IMR-90 (cell line): ENCODE measurements at regions not wholly inside any gene's neighbourhood (a gene's known extent, or its start where the extent isn't known, plus 50 kb on each side); places are given as distances from the start of the nearest gene placed in this dataset.

Source experiments
- ATAC-seq: fragments of 200-7000 bp; cut with Tn5 transposase; 2 replicates; pipeline ENCODE4 v1.9.1; 2020; ENCODE audit warnings: low read depth, mild to moderate bottlenecking, moderate library complexity
- BruUV-seq: library from RNA; stranded (reverse); fragments of 400-500 nt; replicated peaks from 2 replicates; lab custom pipeline; 2021; lab: Mats Ljungman, UMichigan
- CTCF ChIA-PET: fragments of 300-600 bp; formaldehyde crosslinking; extraction: SDS; loops from one replicate; lab custom pipeline; 2021; ENCODE audit warnings: antibody characterized with exemption; lab: Yijun Ruan, JAX
- POLR2A ChIA-PET: fragments of 300-600 bp; sonication (Branson Sonifier 250); formaldehyde crosslinking; loops from one replicate; lab custom pipeline; 2022; ENCODE audit warnings: antibody characterized with exemption; ENCODE audit not compliant: unreplicated experiment; lab: Charles Lee
- DNase-seq: peaks from one replicate; pipeline ENCODE4 v3.0.0; 2013
- H2AFZ ChIP-seq: replicated peaks from 2 replicates; pipeline ENCODE3; 2013; ENCODE audit warnings: low read length, mild to moderate bottlenecking; ENCODE audit not compliant: poor library complexity
- H2AK5ac ChIP-seq: 2 replicates; pipeline ENCODE4 v1.6.1; 2013; ENCODE audit warnings: low read depth, low read length, inconsistent platforms
- H2AK9ac ChIP-seq: replicated peaks from 2 replicates; pipeline ENCODE3; 2013; ENCODE audit warnings: mild to moderate bottlenecking, low read depth, low read length, moderate library complexity; ENCODE audit not compliant: poor library complexity
- H2BK120ac ChIP-seq: 2 replicates; pipeline ENCODE4 v1.6.1; 2013; ENCODE audit warnings: low read depth, low read length, inconsistent platforms
- H2BK15ac ChIP-seq: 3 replicates; pipeline ENCODE4 v1.6.1; 2013; ENCODE audit warnings: low read depth, low read length, inconsistent platforms
- H2BK20ac ChIP-seq: 2 replicates; pipeline ENCODE4 v1.6.1; 2013; ENCODE audit warnings: low read depth, mild to moderate bottlenecking, inconsistent platforms, low read length, moderate library complexity
- H2BK5ac ChIP-seq: 2 replicates; pipeline ENCODE4 v1.6.1; 2013; ENCODE audit warnings: mild to moderate bottlenecking, low read depth, low read length, inconsistent platforms; ENCODE audit not compliant: poor library complexity, severe bottlenecking
- H3K14ac ChIP-seq: replicated peaks from 2 replicates; pipeline ENCODE4 v1.6.1; 2013; ENCODE audit warnings: low read depth, low read length, inconsistent platforms
- H3K18ac ChIP-seq: 2 replicates; pipeline ENCODE4 v1.6.1; 2013; ENCODE audit warnings: low read depth, low read length, control low read depth
- H3K23ac ChIP-seq: 2 replicates; pipeline ENCODE4 v1.6.1; 2013; ENCODE audit warnings: low read depth, low read length, inconsistent platforms
- H3K27ac ChIP-seq: 2 replicates; pipeline ENCODE4 v1.5.1; 2013; ENCODE audit warnings: mild to moderate bottlenecking, control low read depth, low read length; ENCODE audit not compliant: insufficient read depth
- H3K27me3 ChIP-seq: 2 replicates; pipeline ENCODE4 v1.6.1; 2013; ENCODE audit warnings: low read length; ENCODE audit not compliant: control insufficient read depth, insufficient read depth
- H3K36me3 ChIP-seq: 2 replicates; pipeline ENCODE4 v1.6.1; 2013; ENCODE audit warnings: low read length, mixed read lengths; ENCODE audit not compliant: control insufficient read depth, insufficient read depth
- H3K4ac ChIP-seq: 2 replicates; pipeline ENCODE4 v1.6.1; 2013; ENCODE audit warnings: low read depth, low read length, inconsistent platforms
- H3K4me1 ChIP-seq: 2 replicates; pipeline ENCODE4 v1.6.1; 2013; ENCODE audit warnings: low read length, mixed read lengths; ENCODE audit not compliant: control insufficient read depth, insufficient read depth
- H3K4me2 ChIP-seq: 2 replicates; pipeline ENCODE4 v1.6.1; 2013; ENCODE audit warnings: low read depth, mild to moderate bottlenecking, control low read depth, low read length, moderate library complexity
- H3K4me3 ChIP-seq: 2 replicates; pipeline ENCODE4 v1.5.1; 2013; ENCODE audit warnings: low read depth, mild to moderate bottlenecking, control low read depth, low read length, moderate library complexity; ENCODE audit not compliant: insufficient read depth
- H3K56ac ChIP-seq: 2 replicates; pipeline ENCODE4 v1.6.1; 2013; ENCODE audit warnings: low read length, inconsistent platforms; ENCODE audit not compliant: insufficient read depth; ENCODE audit errors: extremely low read depth
- H3K79me1 ChIP-seq, 2 experiments: 2 replicates each; pipeline ENCODE4 v1.6.1; 2013; ENCODE audit warnings: low read length in 2 of 2, inconsistent platforms in 1 of 2, low read depth in 1 of 2
- H3K9ac ChIP-seq: 2 replicates; pipeline ENCODE4 v1.6.1; 2013; ENCODE audit warnings: low read depth, low read length, control low read depth
- H3K9me1 ChIP-seq: 2 replicates; pipeline ENCODE4 v1.6.1; 2013; ENCODE audit warnings: low read length, inconsistent platforms; ENCODE audit not compliant: insufficient read depth
- H3K9me3 ChIP-seq: 2 replicates; pipeline ENCODE4 v1.6.1; 2013; ENCODE audit warnings: low read length; ENCODE audit not compliant: control insufficient read depth, insufficient read depth
- H4K20me1 ChIP-seq: 2 replicates; pipeline ENCODE4 v1.6.1; 2013; ENCODE audit warnings: low read length, inconsistent platforms; ENCODE audit not compliant: insufficient read depth
- H4K5ac ChIP-seq: 2 replicates; pipeline ENCODE4 v1.6.1; 2013; ENCODE audit warnings: mild to moderate bottlenecking, low read depth, low read length, control low read depth
- H4K8ac ChIP-seq, 2 experiments: 2 replicates each; pipeline ENCODE4 v1.6.1; 2013; ENCODE audit warnings: low read depth in 2 of 2, low read length in 2 of 2, control low read depth in 1 of 2, inconsistent platforms in 1 of 2
- H4K91ac ChIP-seq: 2 replicates; pipeline ENCODE4 v1.6.1; 2013; ENCODE audit warnings: low read depth, low read length, inconsistent platforms; ENCODE audit not compliant: insufficient read depth
- BHLHE40 ChIP-seq: fragments of 150-350 bp; IDR thresholded peaks from 2 replicates; pipeline ENCODE4 v1.6.1; 2016; ENCODE audit warnings: mild to moderate bottlenecking, low read depth, low read length
- CEBPB ChIP-seq: IDR thresholded peaks from 2 replicates; pipeline ENCODE4 v1.6.1; 2012; ENCODE audit warnings: low read depth, low read length, improper control_type of control experiment
- CHD1 ChIP-seq: IDR thresholded peaks from 2 replicates; pipeline ENCODE4 v1.6.1; 2012; ENCODE audit warnings: low read depth, low read length, improper control_type of control experiment
- FOS ChIP-seq: fragments of 150-350 bp; IDR thresholded peaks from 2 replicates; pipeline ENCODE4 v1.6.1; 2016; ENCODE audit warnings: low read depth, low read length
- MAFK ChIP-seq: IDR thresholded peaks from 2 replicates; pipeline ENCODE4 v1.6.1; 2012; ENCODE audit warnings: low read depth, low read length, improper control_type of control experiment
- MAZ ChIP-seq: IDR thresholded peaks from 2 replicates; pipeline ENCODE4 v1.6.1; 2012; ENCODE audit warnings: low read depth, mild to moderate bottlenecking, low read length, improper control_type of control experiment, moderate library complexity, borderline replicate concordance
- MXI1 ChIP-seq: IDR thresholded peaks from 2 replicates; pipeline ENCODE4 v1.6.1; 2012; ENCODE audit warnings: low read depth, mild to moderate bottlenecking, low read length, moderate library complexity, borderline replicate concordance
- NFE2L2 ChIP-seq: fragments of 150-350 bp; IDR thresholded peaks from 2 replicates; pipeline ENCODE4 v1.6.1; 2016; ENCODE audit warnings: low read depth, mild to moderate bottlenecking, low read length
- POLR2A ChIP-seq: IDR thresholded peaks from 2 replicates; pipeline ENCODE4 v1.6.1; 2012; ENCODE audit warnings: mild to moderate bottlenecking, low read depth, low read length
- RAD21 ChIP-seq: IDR thresholded peaks from 2 replicates; pipeline ENCODE4 v1.6.1; 2012; ENCODE audit warnings: low read length, improper control_type of control experiment
- RCOR1 ChIP-seq: IDR thresholded peaks from 2 replicates; pipeline ENCODE4 v1.6.1; 2012; ENCODE audit warnings: mild to moderate bottlenecking, low read length, improper control_type of control experiment; ENCODE audit not compliant: insufficient replicate concordance
- RFX5 ChIP-seq: IDR thresholded peaks from 2 replicates; pipeline ENCODE4 v1.8.0; 2012; ENCODE audit warnings: low read depth, mild to moderate bottlenecking, low read length, moderate library complexity
- SMC3 ChIP-seq: fragments of 150-350 bp; IDR thresholded peaks from 2 replicates; pipeline ENCODE4 v1.6.1; 2016; ENCODE audit warnings: low read depth, mild to moderate bottlenecking, antibody characterized with exemption, low read length, moderate library complexity
- WGBS, 2 experiments: methylation state at CpG; one replicate each; pipeline versions ENCODE4 v1.1.5 to v1.1.7; 2013; ENCODE audit warnings: missing lambda C conversion rate in 2 of 2; ENCODE audit not compliant: insufficient read length in 1 of 2; ENCODE audit errors: extremely low coverage in 2 of 2; 5-methylcytosine and 5-hydroxymethylcytosine counted together
- dilution Hi-C: fragments of 300-500 bp; cut with HindIII; formaldehyde crosslinking; loops from one replicate; pipeline ENCODE4 v1.14.3; 2018; ENCODE audit warnings: low sequenced_read_pairs; ENCODE audit not compliant: unreplicated experiment
- in situ Hi-C: fragments of 300-500 bp; cut with MboI; formaldehyde crosslinking; loops from 3 replicates; pipeline ENCODE4 v1.14.3; 2019; ENCODE audit warnings: low sequenced_read_pairs, inconsistent platforms, mixed read lengths
- intact Hi-C: fragments of 100-400 bp; cut with micrococcal nuclease; formaldehyde crosslinking; loops from 2 replicates; pipeline ENCODE4 v1.10.0; 2022
- TF ChIP-seq, protein P1 (sequence below): fragments of 150-350 bp; IDR thresholded peaks from 2 replicates; pipeline ENCODE4 v1.6.1; 2017; ENCODE audit warnings: mild to moderate bottlenecking, antibody characterized with exemption, low read length, low read depth
- TF ChIP-seq, protein P2 (sequence below): fragments of 150-350 bp; IDR thresholded peaks from 2 replicates; pipeline ENCODE4 v1.6.1; 2016; ENCODE audit warnings: low read depth, mild to moderate bottlenecking, low read length, moderate library complexity, borderline replicate concordance
- TF ChIP-seq, protein P3 (sequence below): conservative IDR thresholded peaks from 2 replicates; pipeline ENCODE4 v1.5.1; 2012; ENCODE audit warnings: mild to moderate bottlenecking, low read depth, low read length, improper control_type of control experiment

DNA sequence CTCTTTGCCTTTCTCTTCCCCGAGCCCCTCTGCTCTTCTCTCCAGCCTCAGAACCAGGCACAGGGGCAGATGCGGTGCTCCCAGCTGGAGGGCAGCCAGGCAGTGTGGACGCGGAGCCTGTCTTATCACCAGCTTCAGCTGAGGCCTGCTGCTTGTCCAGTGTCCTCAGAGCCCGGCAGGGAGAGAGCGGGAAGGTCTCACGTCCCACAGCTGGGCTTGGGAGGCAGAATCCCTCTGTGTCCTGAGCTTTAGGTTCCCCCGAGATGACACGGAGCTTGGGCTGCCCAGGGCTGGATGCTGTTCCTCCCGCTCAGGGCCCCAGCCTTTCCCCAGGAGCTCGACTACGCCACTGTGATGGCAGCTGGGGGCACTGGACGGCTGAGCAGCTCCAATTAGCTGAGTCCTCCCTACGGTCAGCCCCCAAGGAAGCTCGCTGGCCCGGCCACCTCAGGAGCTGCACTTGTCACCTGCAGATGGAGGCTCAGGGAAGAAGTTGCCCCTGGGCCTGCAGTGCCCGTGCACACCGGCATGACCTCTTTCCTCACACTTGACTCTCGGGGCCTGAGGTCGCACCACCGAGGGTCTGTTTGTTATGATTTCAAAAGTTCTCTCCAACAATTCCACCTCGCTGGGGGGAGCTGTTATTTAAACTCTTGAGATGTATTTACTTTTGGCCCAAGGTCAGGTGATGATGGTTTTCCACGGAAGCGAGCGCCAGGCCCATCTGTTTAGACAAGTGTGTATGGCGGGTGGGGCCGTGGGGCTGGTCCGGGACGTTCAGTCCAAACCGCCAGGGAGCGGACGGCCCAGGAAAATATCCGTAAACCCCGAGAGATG is 127.3 kb downstream of the SIK1 start:
- no peak for ATAC-seq
- Histone ChIP-seq H3K14ac (no peak overlapping the region), H3K4me3 (no peak overlapping the region), H2BK5ac (no peak overlapping the region), H3K27ac (no peak overlapping the region), H3K23ac (no peak overlapping the region), H3K79me1 (no peaks in the 10 kb centered on the region), H2BK20ac (no peak overlapping the region), H2BK120ac (no peak overlapping the region), H3K27me3 (peaks cover 26% of the 10 kb centered on the region), H3K36me3 (no peaks in the 10 kb centered on the region), H4K5ac (no peak overlapping the region), H2AK9ac (no peak overlapping the region), H3K9me3 (peaks cover 8% of the 10 kb centered on the region), H3K9me1 (no peaks in the 10 kb centered on the region), H4K8ac (no peak overlapping the region), H2BK15ac (no peak overlapping the region), H3K9ac (no peak overlapping the region), H4K20me1 (no peaks in the 10 kb centered on the region), H3K56ac (no peak overlapping the region), H3K18ac (no peak overlapping the region), H3K4me2 (no peak overlapping the region), H2AFZ (no peak overlapping the region), H2AK5ac (no peak overlapping the region), H4K91ac (no peak overlapping the region), H3K4me1 (no peaks in the 10 kb centered on the region), H3K4ac (no peak overlapping the region)
- ChIA-PET POLR2A (no interaction called here), CTCF (no interaction called here)
- no peak for DNase-seq
- BruUV-seq: no TSS peak
- WGBS, 2 experiments: 58% methylated on average over 17 of the region's 34 CpGs; no CpG with 5 or more reads in 1 of the 2 experiments
- dilution Hi-C loops (no loop called here), in situ Hi-C loops (no loop called here), intact Hi-C loops (no loop called here)
- TF ChIP-seq FOS (no peak), MXI1 (no peak), RCOR1 (no peak), CEBPB (no peak), NFE2L2 (no peak), BHLHE40 (no peak), POLR2A (no peak), SMC3 (no peak), RFX5 (no peak), RAD21 (no peak), MAZ (no peak), MAFK (no peak), CHD1 (no peak)
- TF ChIP-seq, protein P1, sequence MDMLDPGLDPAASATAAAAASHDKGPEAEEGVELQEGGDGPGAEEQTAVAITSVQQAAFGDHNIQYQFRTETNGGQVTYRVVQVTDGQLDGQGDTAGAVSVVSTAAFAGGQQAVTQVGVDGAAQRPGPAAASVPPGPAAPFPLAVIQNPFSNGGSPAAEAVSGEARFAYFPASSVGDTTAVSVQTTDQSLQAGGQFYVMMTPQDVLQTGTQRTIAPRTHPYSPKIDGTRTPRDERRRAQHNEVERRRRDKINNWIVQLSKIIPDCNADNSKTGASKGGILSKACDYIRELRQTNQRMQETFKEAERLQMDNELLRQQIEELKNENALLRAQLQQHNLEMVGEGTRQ: no peak
- TF ChIP-seq, protein P2, sequence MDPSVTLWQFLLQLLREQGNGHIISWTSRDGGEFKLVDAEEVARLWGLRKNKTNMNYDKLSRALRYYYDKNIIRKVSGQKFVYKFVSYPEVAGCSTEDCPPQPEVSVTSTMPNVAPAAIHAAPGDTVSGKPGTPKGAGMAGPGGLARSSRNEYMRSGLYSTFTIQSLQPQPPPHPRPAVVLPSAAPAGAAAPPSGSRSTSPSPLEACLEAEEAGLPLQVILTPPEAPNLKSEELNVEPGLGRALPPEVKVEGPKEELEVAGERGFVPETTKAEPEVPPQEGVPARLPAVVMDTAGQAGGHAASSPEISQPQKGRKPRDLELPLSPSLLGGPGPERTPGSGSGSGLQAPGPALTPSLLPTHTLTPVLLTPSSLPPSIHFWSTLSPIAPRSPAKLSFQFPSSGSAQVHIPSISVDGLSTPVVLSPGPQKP: no peak
- TF ChIP-seq, protein P3, sequence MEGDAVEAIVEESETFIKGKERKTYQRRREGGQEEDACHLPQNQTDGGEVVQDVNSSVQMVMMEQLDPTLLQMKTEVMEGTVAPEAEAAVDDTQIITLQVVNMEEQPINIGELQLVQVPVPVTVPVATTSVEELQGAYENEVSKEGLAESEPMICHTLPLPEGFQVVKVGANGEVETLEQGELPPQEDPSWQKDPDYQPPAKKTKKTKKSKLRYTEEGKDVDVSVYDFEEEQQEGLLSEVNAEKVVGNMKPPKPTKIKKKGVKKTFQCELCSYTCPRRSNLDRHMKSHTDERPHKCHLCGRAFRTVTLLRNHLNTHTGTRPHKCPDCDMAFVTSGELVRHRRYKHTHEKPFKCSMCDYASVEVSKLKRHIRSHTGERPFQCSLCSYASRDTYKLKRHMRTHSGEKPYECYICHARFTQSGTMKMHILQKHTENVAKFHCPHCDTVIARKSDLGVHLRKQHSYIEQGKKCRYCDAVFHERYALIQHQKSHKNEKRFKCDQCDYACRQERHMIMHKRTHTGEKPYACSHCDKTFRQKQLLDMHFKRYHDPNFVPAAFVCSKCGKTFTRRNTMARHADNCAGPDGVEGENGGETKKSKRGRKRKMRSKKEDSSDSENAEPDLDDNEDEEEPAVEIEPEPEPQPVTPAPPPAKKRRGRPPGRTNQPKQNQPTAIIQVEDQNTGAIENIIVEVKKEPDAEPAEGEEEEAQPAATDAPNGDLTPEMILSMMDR: no peak
